ENCODE measurements at regions not wholly inside any gene's neighbourhood (a gene's known extent, or its start where the extent isn't known, plus 50 kb on each side); places are given as distances from the start of the nearest gene placed in this dataset.

GRCh38 chr2:100632037-100632436, 69.2 kb downstream of the PDCL3 start:
- Histone ChIP-seq H3K9me3 (replicated peaks in 1 of 2; ENCODE audit: control insufficient read depth in 2 of 2, insufficient read depth in 1 of 2, low read depth in 1 of 2, low read length in 2 of 2) (no peaks in the 10 kb centered on the region), H3K23ac (ENCODE audit: low read depth, low read length, poor library complexity) (no peak overlapping the region), H2BK12ac (ENCODE audit: low read length) (no peak overlapping the region), H3K27me3 (ENCODE audit: control insufficient read depth in 3 of 3, insufficient read depth in 3 of 3, low read depth in 1 of 3, low read length in 3 of 3) (peaks cover 0 to 23% (median 0%) of the 10 kb centered on the region in 3 experiments), H2BK120ac (ENCODE audit: low read depth, low read length) (no peak overlapping the region), H2AK5ac (ENCODE audit: low read depth, low read length) (no peak overlapping the region), H2BK15ac (ENCODE audit: low read length) (no peak overlapping the region), H3K4me1 (ENCODE audit: control insufficient read depth in 2 of 2, insufficient read depth in 1 of 2, low read depth in 1 of 2, low read length in 2 of 2) (peaks cover 0 to 3% of the 10 kb centered on the region in 2 donors), H4K8ac (ENCODE audit: low read depth, low read length) (no peak overlapping the region), H4K91ac (ENCODE audit: low read depth, low read length, poor library complexity) (no peak overlapping the region), H3K79me1 (ENCODE audit: low read depth, low read length) (no peaks in the 10 kb centered on the region), H3K14ac (ENCODE audit: low read length) (no peak overlapping the region), H3K4ac (ENCODE audit: low read length) (no peak overlapping the region), H3K27ac (replicated peaks; ENCODE audit: low read length) (no peak overlapping the region), H3K9ac (ENCODE audit: low read depth, low read length, poor library complexity) (no peak overlapping the region), H3K4me2 (ENCODE audit: insufficient read depth, low read length, poor library complexity, severe bottlenecking) (no peak overlapping the region), H3K4me3 (ENCODE audit: low read length in 2 of 2) (no peak overlapping the region), H2AFZ (ENCODE audit: low read length) (no peak overlapping the region), H3K18ac (ENCODE audit: low read length) (no peak overlapping the region), H2BK5ac (ENCODE audit: low read length) (no peak overlapping the region), H3K36me3 (replicated peaks in 1 of 2; ENCODE audit: control insufficient read depth in 2 of 2, insufficient read depth in 2 of 2, low read length in 2 of 2) (no peaks in the 10 kb centered on the region)
- no peak for DNase-seq (ENCODE audit: low spot score)
- no CpG with 5 or more reads among the region's 7 CpGs for WGBS, 2 donors (ENCODE audit: extremely low coverage in 2 of 2, insufficient read length in 2 of 2, insufficient replicate concordance in 1 of 2)

- no peak overlapping the region for H3K27ac ChIP-seq (replicated peaks; ENCODE audit: low read length)
- no peak overlapping the region for H2AFZ ChIP-seq (ENCODE audit: low read length)
- no peak overlapping the region for H3K4me3 ChIP-seq (ENCODE audit: low read length in 2 of 2)
- H4K91ac ChIP-seq (ENCODE audit: low read depth, low read length, poor library complexity): no peak overlapping the region
- H3K23ac ChIP-seq (ENCODE audit: low read depth, low read length, poor library complexity): no peak overlapping the region
- H3K27me3 ChIP-seq (ENCODE audit: control insufficient read depth in 3 of 3, insufficient read depth in 3 of 3, low read depth in 1 of 3, low read length in 3 of 3): peaks cover 0 to 17% (median 0%) of the 10 kb centered on the region in 3 experiments
- no peaks in the 10 kb centered on the region for H3K36me3 ChIP-seq (replicated peaks in 1 of 2; ENCODE audit: control insufficient read depth in 2 of 2, insufficient read depth in 2 of 2, low read length in 2 of 2)
- no peak overlapping the region for H2BK5ac ChIP-seq (ENCODE audit: low read length)
- no peaks in the 10 kb centered on the region for H3K9me3 ChIP-seq (replicated peaks in 1 of 2; ENCODE audit: control insufficient read depth in 2 of 2, insufficient read depth in 1 of 2, low read depth in 1 of 2, low read length in 2 of 2)
- H4K8ac ChIP-seq (ENCODE audit: low read depth, low read length): no peak overlapping the region
- no peak overlapping the region for H3K14ac ChIP-seq (ENCODE audit: low read length)
- no peak overlapping the region for H2BK120ac ChIP-seq (ENCODE audit: low read depth, low read length)
- WGBS, 2 donors (ENCODE audit: extremely low coverage in 2 of 2, insufficient read length in 2 of 2, insufficient replicate concordance in 1 of 2): no CpG with 5 or more reads among the region's 4 CpGs
- no peak overlapping the region for H2BK12ac ChIP-seq (ENCODE audit: low read length)
- H3K79me1 ChIP-seq (ENCODE audit: low read depth, low read length): no peaks in the 10 kb centered on the region
- no peak overlapping the region for H3K9ac ChIP-seq (ENCODE audit: low read depth, low read length, poor library complexity)
- H3K18ac ChIP-seq (ENCODE audit: low read length): no peak overlapping the region
- H3K4me2 ChIP-seq (ENCODE audit: insufficient read depth, low read length, poor library complexity, severe bottlenecking): no peak overlapping the region
- H2BK15ac ChIP-seq (ENCODE audit: low read length): no peak overlapping the region
- DNase-seq (ENCODE audit: low spot score): no peak
- H2AK5ac ChIP-seq (ENCODE audit: low read depth, low read length): no peak overlapping the region
- H3K4ac ChIP-seq (ENCODE audit: low read length): no peak overlapping the region
- H3K4me1 ChIP-seq (ENCODE audit: control insufficient read depth in 2 of 2, insufficient read depth in 1 of 2, low read depth in 1 of 2, low read length in 2 of 2): peaks cover 0 to 3% of the 10 kb centered on the region in 2 donors
Observed at GRCh38 chr2:100632759-100633158, 70.0 kb downstream of the PDCL3 start.

GRCh38 chr2:100639588-100640390, 77.0 kb downstream of the PDCL3 start:
- H2BK15ac ChIP-seq (ENCODE audit: low read length): no peak overlapping the region
- H3K23ac ChIP-seq (ENCODE audit: low read depth, low read length, poor library complexity): no peak overlapping the region
- H3K9me3 ChIP-seq (replicated peaks in 1 of 2; ENCODE audit: control insufficient read depth in 2 of 2, insufficient read depth in 1 of 2, low read depth in 1 of 2, low read length in 2 of 2): no peaks in the 10 kb centered on the region
- H4K8ac ChIP-seq (ENCODE audit: low read depth, low read length): no peak overlapping the region
- peak overlapping the region; percentile 12 for H3K18ac ChIP-seq (ENCODE audit: low read length)
- no peak for DNase-seq (ENCODE audit: low spot score)
- no CpG with 5 or more reads among the region's 14 CpGs for WGBS, 2 donors (ENCODE audit: extremely low coverage in 2 of 2, insufficient read length in 2 of 2, insufficient replicate concordance in 1 of 2)
- H3K79me1 ChIP-seq (ENCODE audit: low read depth, low read length): no peaks in the 10 kb centered on the region
- no peak overlapping the region for H3K4me2 ChIP-seq (ENCODE audit: insufficient read depth, low read length, poor library complexity, severe bottlenecking)
- peak overlapping the region; percentile 83 for H2AFZ ChIP-seq (ENCODE audit: low read length)
- H3K14ac ChIP-seq (ENCODE audit: low read length): no peak overlapping the region
- H3K4ac ChIP-seq (ENCODE audit: low read length): no peak overlapping the region
- no peaks in the 10 kb centered on the region for H3K36me3 ChIP-seq (replicated peaks in 1 of 2; ENCODE audit: control insufficient read depth in 2 of 2, insufficient read depth in 2 of 2, low read length in 2 of 2)
- H2BK5ac ChIP-seq (ENCODE audit: low read length): no peak overlapping the region
- no peak overlapping the region for H2BK120ac ChIP-seq (ENCODE audit: low read depth, low read length)
- no peaks in the 10 kb centered on the region for H3K27me3 ChIP-seq (ENCODE audit: control insufficient read depth in 3 of 3, insufficient read depth in 3 of 3, low read depth in 1 of 3, low read length in 3 of 3)
- no peak overlapping the region for H2AK5ac ChIP-seq (ENCODE audit: low read depth, low read length)
- H3K4me1 ChIP-seq (ENCODE audit: control insufficient read depth in 2 of 2, insufficient read depth in 1 of 2, low read depth in 1 of 2, low read length in 2 of 2): peaks cover 12 to 17% of the 10 kb centered on the region in 2 donors
- H2BK12ac ChIP-seq (ENCODE audit: low read length): no peak overlapping the region
- H3K4me3 ChIP-seq (ENCODE audit: low read length in 2 of 2): no peak overlapping the region
- no peak overlapping the region for H3K27ac ChIP-seq (replicated peaks; ENCODE audit: low read length)
- H3K9ac ChIP-seq (ENCODE audit: low read depth, low read length, poor library complexity): no peak overlapping the region
- no peak overlapping the region for H4K91ac ChIP-seq (ENCODE audit: low read depth, low read length, poor library complexity)

GRCh38 chr2:100640431-100641124, 77.8 kb downstream of the PDCL3 start:
- no peak overlapping the region for H2BK15ac ChIP-seq (ENCODE audit: low read length)
- no peak overlapping the region for H3K4me2 ChIP-seq (ENCODE audit: insufficient read depth, low read length, poor library complexity, severe bottlenecking)
- H3K27ac ChIP-seq (replicated peaks; ENCODE audit: low read length): no peak overlapping the region
- no peak overlapping the region for H3K23ac ChIP-seq (ENCODE audit: low read depth, low read length, poor library complexity)
- H3K36me3 ChIP-seq (replicated peaks in 1 of 2; ENCODE audit: control insufficient read depth in 2 of 2, insufficient read depth in 2 of 2, low read length in 2 of 2): no peaks in the 10 kb centered on the region
- DNase-seq (ENCODE audit: low spot score): no peak
- H3K4me1 ChIP-seq (ENCODE audit: control insufficient read depth in 2 of 2, insufficient read depth in 1 of 2, low read depth in 1 of 2, low read length in 2 of 2): peaks cover 12 to 20% of the 10 kb centered on the region in 2 donors
- H2AFZ ChIP-seq (ENCODE audit: low read length): peak overlapping the region; percentile 83
- no peak overlapping the region for H3K4ac ChIP-seq (ENCODE audit: low read length)
- H3K27me3 ChIP-seq (ENCODE audit: control insufficient read depth in 3 of 3, insufficient read depth in 3 of 3, low read depth in 1 of 3, low read length in 3 of 3): no peaks in the 10 kb centered on the region
- no peak overlapping the region for H3K14ac ChIP-seq (ENCODE audit: low read length)
- H2BK120ac ChIP-seq (ENCODE audit: low read depth, low read length): no peak overlapping the region
- H2AK5ac ChIP-seq (ENCODE audit: low read depth, low read length): no peak overlapping the region
- no peak overlapping the region for H3K4me3 ChIP-seq (ENCODE audit: low read length in 2 of 2)
- H3K9me3 ChIP-seq (replicated peaks in 1 of 2; ENCODE audit: control insufficient read depth in 2 of 2, insufficient read depth in 1 of 2, low read depth in 1 of 2, low read length in 2 of 2): no peaks in the 10 kb centered on the region
- no peaks in the 10 kb centered on the region for H3K79me1 ChIP-seq (ENCODE audit: low read depth, low read length)
- H2BK5ac ChIP-seq (ENCODE audit: low read length): no peak overlapping the region
- WGBS, 2 donors (ENCODE audit: extremely low coverage in 2 of 2, insufficient read length in 2 of 2, insufficient replicate concordance in 1 of 2): no CpG with 5 or more reads among the region's 21 CpGs
- H4K8ac ChIP-seq (ENCODE audit: low read depth, low read length): no peak overlapping the region
- H4K91ac ChIP-seq (ENCODE audit: low read depth, low read length, poor library complexity): no peak overlapping the region
- H3K18ac ChIP-seq (ENCODE audit: low read length): no peak overlapping the region
- no peak overlapping the region for H2BK12ac ChIP-seq (ENCODE audit: low read length)
- no peak overlapping the region for H3K9ac ChIP-seq (ENCODE audit: low read depth, low read length, poor library complexity)

All from neuronal stem cell (in vitro differentiated cells).